ENCODE measurements at regions not wholly inside any gene's neighbourhood (a gene's known extent, or its start where the extent isn't known, plus 50 kb on each side); places are given as distances from the start of the nearest gene placed in this dataset.

DNA sequence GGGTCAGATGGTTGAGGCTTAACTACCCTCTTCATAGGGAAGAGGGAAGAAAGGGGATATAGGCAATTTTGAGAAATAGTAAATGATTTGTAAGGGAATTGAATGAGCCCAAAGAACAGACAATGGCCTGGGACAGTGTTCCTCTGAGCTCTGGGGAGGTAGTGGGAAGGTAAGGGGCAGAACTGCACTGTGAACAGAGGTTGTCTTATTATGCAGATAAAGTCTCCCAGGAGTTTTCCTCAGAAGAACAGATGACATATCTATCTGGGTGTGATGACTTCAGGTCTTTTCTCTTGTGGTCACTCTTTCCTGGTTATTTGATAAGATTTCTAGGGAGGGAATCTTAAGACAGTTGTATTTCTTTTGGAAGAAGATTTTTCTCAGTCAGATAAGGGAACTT is 296.1 kb downstream of the ZEB1 start:
- TF ChIP-seq, protein P1, sequence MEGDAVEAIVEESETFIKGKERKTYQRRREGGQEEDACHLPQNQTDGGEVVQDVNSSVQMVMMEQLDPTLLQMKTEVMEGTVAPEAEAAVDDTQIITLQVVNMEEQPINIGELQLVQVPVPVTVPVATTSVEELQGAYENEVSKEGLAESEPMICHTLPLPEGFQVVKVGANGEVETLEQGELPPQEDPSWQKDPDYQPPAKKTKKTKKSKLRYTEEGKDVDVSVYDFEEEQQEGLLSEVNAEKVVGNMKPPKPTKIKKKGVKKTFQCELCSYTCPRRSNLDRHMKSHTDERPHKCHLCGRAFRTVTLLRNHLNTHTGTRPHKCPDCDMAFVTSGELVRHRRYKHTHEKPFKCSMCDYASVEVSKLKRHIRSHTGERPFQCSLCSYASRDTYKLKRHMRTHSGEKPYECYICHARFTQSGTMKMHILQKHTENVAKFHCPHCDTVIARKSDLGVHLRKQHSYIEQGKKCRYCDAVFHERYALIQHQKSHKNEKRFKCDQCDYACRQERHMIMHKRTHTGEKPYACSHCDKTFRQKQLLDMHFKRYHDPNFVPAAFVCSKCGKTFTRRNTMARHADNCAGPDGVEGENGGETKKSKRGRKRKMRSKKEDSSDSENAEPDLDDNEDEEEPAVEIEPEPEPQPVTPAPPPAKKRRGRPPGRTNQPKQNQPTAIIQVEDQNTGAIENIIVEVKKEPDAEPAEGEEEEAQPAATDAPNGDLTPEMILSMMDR (IDR thresholded peaks at IDR 0.05; ENCODE audit: insufficient read depth, low read depth, low read length): no peak
- TF ChIP-seq EZH2 (IDR thresholded peaks at IDR 0.05; ENCODE audit: insufficient read depth, low read length): no peak
- no peak overlapping the region for H3K4me3 Mint-ChIP-seq (ENCODE audit: unreplicated experiment)
- no peak for FAIRE-seq

DNA sequence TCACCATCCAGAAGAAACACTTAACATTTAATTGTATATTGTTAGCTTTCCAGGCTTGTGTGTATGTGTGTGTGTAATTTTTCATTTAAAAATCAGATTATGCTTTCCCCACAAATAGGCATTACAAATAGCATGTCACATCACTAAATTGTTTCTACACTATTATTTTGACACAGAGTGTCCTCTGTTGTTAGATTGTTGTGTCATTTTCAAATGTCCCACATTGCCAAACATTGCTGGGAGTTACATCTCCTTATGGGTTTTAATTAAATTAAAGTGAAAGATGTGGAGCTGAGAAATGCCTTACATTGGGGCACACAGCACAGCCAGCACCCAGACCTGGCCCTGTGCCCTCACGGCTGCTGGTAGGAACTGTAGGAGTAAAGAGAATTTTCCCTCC is 295.6 kb downstream of the ZEB1 start:
- peaks cover 9% of the 10 kb centered on the region for H3K9me3 Mint-ChIP-seq (ENCODE audit: unreplicated experiment)
- no peak overlapping the region for H3K27ac ChIP-seq (ENCODE audit: low read depth, low read length)
- no peak overlapping the region for H3K9ac ChIP-seq (ENCODE audit: low read length)
- H3K36me3 ChIP-seq (ENCODE audit: insufficient read depth, low read length): no peaks in the 10 kb centered on the region
- H3K4me3 ChIP-seq (ENCODE audit: insufficient read depth, low read depth, low read length): no peak overlapping the region
- no peaks in the 10 kb centered on the region for H3K27me3 ChIP-seq (ENCODE audit: insufficient read depth, low read length)
- H3K36me3 Mint-ChIP-seq (ENCODE audit: low read depth, unreplicated experiment): no peaks in the 10 kb centered on the region
- no peak overlapping the region for H3K4me2 ChIP-seq (ENCODE audit: low read length)
- FAIRE-seq (no peak), DNase-seq (ENCODE audit: low read depth) (no peak)
- H3K4me3 Mint-ChIP-seq (ENCODE audit: unreplicated experiment): no peak overlapping the region
- no peaks in the 10 kb centered on the region for H4K20me1 ChIP-seq (ENCODE audit: insufficient read depth, low read length)
- H3K4me1 ChIP-seq (ENCODE audit: insufficient read depth, low read length): peaks cover 5% of the 10 kb centered on the region
- no peak for TF ChIP-seq EZH2 (IDR thresholded peaks at IDR 0.05; ENCODE audit: insufficient read depth, low read length)
- TF ChIP-seq, protein P1 (IDR thresholded peaks at IDR 0.05; ENCODE audit: insufficient read depth, low read depth, low read length): no peak
- H2AFZ ChIP-seq (ENCODE audit: low read depth, low read length): no peak overlapping the region
- H3K79me2 ChIP-seq (ENCODE audit: insufficient read depth, low read length): no peaks in the 10 kb centered on the region
- H3K9me3 ChIP-seq (ENCODE audit: insufficient read depth, low read depth, low read length): no peaks in the 10 kb centered on the region
- H3K4me1 Mint-ChIP-seq (ENCODE audit: low read depth, unreplicated experiment): peaks cover 2% of the 10 kb centered on the region
- H3K27me3 Mint-ChIP-seq (ENCODE audit: low read depth, unreplicated experiment): peaks cover 9% of the 10 kb centered on the region
- H3K27ac Mint-ChIP-seq (ENCODE audit: unreplicated experiment): no peak overlapping the region

More for the DNA sequence above, 296.1 kb downstream of the ZEB1 start:
- no peaks in the 10 kb centered on the region for H3K36me3 Mint-ChIP-seq (ENCODE audit: low read depth, unreplicated experiment)
- H3K36me3 ChIP-seq (ENCODE audit: insufficient read depth, low read length): no peaks in the 10 kb centered on the region
- peaks cover 9% of the 10 kb centered on the region for H3K9me3 Mint-ChIP-seq (ENCODE audit: unreplicated experiment)
- H3K79me2 ChIP-seq (ENCODE audit: insufficient read depth, low read length): no peaks in the 10 kb centered on the region
- H3K27ac Mint-ChIP-seq (ENCODE audit: unreplicated experiment): no peak overlapping the region
- H3K4me1 Mint-ChIP-seq (ENCODE audit: low read depth, unreplicated experiment): peaks cover 7% of the 10 kb centered on the region
- H3K4me3 ChIP-seq (ENCODE audit: insufficient read depth, low read depth, low read length): no peak overlapping the region
- no peaks in the 10 kb centered on the region for H3K27me3 ChIP-seq (ENCODE audit: insufficient read depth, low read length)
- no peak overlapping the region for H2AFZ ChIP-seq (ENCODE audit: low read depth, low read length)
- H3K9ac ChIP-seq (ENCODE audit: low read length): no peak overlapping the region
- no peak overlapping the region for H3K27ac ChIP-seq (ENCODE audit: low read depth, low read length)
- DNase-seq (ENCODE audit: low read depth): no peak
- no peak overlapping the region for H3K4me2 ChIP-seq (ENCODE audit: low read length)
- no peaks in the 10 kb centered on the region for H3K9me3 ChIP-seq (ENCODE audit: insufficient read depth, low read depth, low read length)
- no peaks in the 10 kb centered on the region for H4K20me1 ChIP-seq (ENCODE audit: insufficient read depth, low read length)
- peaks cover 9% of the 10 kb centered on the region for H3K4me1 ChIP-seq (ENCODE audit: insufficient read depth, low read length)
- H3K27me3 Mint-ChIP-seq (ENCODE audit: low read depth, unreplicated experiment): peaks cover 9% of the 10 kb centered on the region

DNA sequence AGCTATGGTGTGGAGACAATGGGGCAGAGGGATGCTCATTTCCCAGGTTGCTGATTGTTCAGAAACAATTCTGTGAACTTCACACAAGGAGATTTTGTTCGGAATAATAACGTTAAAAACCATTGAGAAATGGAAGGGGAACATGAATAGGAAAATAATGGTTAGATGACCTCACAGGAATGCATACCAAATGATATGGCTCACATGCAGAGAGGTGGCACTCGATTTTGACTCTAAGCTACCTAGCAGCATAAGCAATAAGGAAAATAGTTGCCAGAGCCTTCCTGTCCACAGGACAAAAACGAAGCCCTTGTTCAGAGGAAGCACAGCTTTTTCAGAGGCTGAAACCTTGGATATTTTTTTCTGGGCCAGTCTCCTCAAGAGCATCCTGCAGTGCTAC is 293.1 kb downstream of the ZEB1 start:
- Histone ChIP-seq H3K27ac (ENCODE audit: low read depth, low read length) (no peak overlapping the region), H3K9ac (ENCODE audit: low read length) (no peak overlapping the region), H3K36me3 (ENCODE audit: insufficient read depth, low read length) (no peaks in the 10 kb centered on the region), H2AFZ (ENCODE audit: low read depth, low read length) (no peak overlapping the region), H3K4me3 (ENCODE audit: insufficient read depth, low read depth, low read length) (no peak overlapping the region), H3K4me1 (ENCODE audit: insufficient read depth, low read length) (no peaks in the 10 kb centered on the region), H4K20me1 (ENCODE audit: insufficient read depth, low read length) (no peaks in the 10 kb centered on the region), H3K4me2 (ENCODE audit: low read length) (peak overlapping the region; percentile 13), H3K79me2 (ENCODE audit: insufficient read depth, low read length) (no peaks in the 10 kb centered on the region), H3K9me3 (ENCODE audit: insufficient read depth, low read depth, low read length) (no peaks in the 10 kb centered on the region), H3K27me3 (ENCODE audit: insufficient read depth, low read length) (no peaks in the 10 kb centered on the region)
- FAIRE-seq: peak; percentile 63
- Mint-ChIP-seq H3K27me3 (ENCODE audit: low read depth, unreplicated experiment) (peaks cover 9% of the 10 kb centered on the region), H3K4me3 (ENCODE audit: unreplicated experiment) (no peak overlapping the region), H3K27ac (ENCODE audit: unreplicated experiment) (no peak overlapping the region), H3K4me1 (ENCODE audit: low read depth, unreplicated experiment) (no peaks in the 10 kb centered on the region), H3K36me3 (ENCODE audit: low read depth, unreplicated experiment) (no peaks in the 10 kb centered on the region), H3K9me3 (ENCODE audit: unreplicated experiment) (peaks cover 9% of the 10 kb centered on the region)
- TF ChIP-seq, protein P1 (IDR thresholded peaks at IDR 0.05; ENCODE audit: insufficient read depth, low read depth, low read length): no peak
- no peak for TF ChIP-seq EZH2 (IDR thresholded peaks at IDR 0.05; ENCODE audit: insufficient read depth, low read length)
- DNase-seq (ENCODE audit: low read depth): peak; percentile 29

All from astrocyte (in vitro differentiated cells and primary cell).